HG03159 (cell line): ENCODE measurements at regions not wholly inside any gene's neighbourhood (a gene's known extent, or its start where the extent isn't known, plus 50 kb on each side); places are given as distances from the start of the nearest gene placed in this dataset.

Source experiments
- ATAC-seq: cut with Tn5 transposase; IDR thresholded peaks from one replicate; pipeline ENCODE4 v1.9.1; 2021; ENCODE audit warnings: mild to moderate bottlenecking, moderate library complexity; ENCODE audit not compliant: unreplicated experiment

- ATAC-seq, result no peak
Measured at GRCh38 chr18:22110461-22110924, 58.9 kb upstream of the GATA6 start.

- no peak for ATAC-seq
Measured at GRCh38 chr18:22112215-22112614, 57.2 kb upstream of the GATA6 start.

- no peak for ATAC-seq
Measured at GRCh38 chr18:22113144-22113844, 56.1 kb upstream of the GATA6 start.

- no peak for ATAC-seq
Measured at GRCh38 chr18:22114526-22115321, 54.7 kb upstream of the GATA6 start.

GRCh38 chr18:22115573-22115972 lies 53.8 kb upstream of the GATA6 start:
- no peak for ATAC-seq
